ENCODE measurements at regions not wholly inside any gene's neighbourhood (a gene's known extent, or its start where the extent isn't known, plus 50 kb on each side); places are given as distances from the start of the nearest gene placed in this dataset.

- H2AFZ ChIP-seq (ENCODE audit: low read length), result no peak overlapping the region
Observed at GRCh38 chr6:74939151-74939708, 266.6 kb downstream of the COL12A1 start.

GRCh38 chr6:74937936-74938335, 267.9 kb downstream of the COL12A1 start:
- Histone ChIP-seq H3K4me1 (ENCODE audit: insufficient read depth, low read length) (peaks cover 7% of the 10 kb centered on the region; the same call in 1 of the 2 replicates), H3K4me2 (ENCODE audit: low read length) (no peak overlapping the region), H3K9ac (ENCODE audit: low read length) (no peak overlapping the region), H3K27me3 (ENCODE audit: low read length) (no peaks in the 10 kb centered on the region), H4K20me1 (ENCODE audit: low read length) (no peaks in the 10 kb centered on the region), H3F3A (ENCODE audit: low read length, unreplicated experiment) (no peaks in the 10 kb centered on the region), H3K27ac (ENCODE audit: low read length) (no peak overlapping the region), H3K79me2 (ENCODE audit: low read length) (no peaks in the 10 kb centered on the region), H3K9me3 (ENCODE audit: low read length) (no peaks in the 10 kb centered on the region), H2AFZ (ENCODE audit: low read length) (no peak overlapping the region), H3K4me3 (ENCODE audit: low read length) (no peak overlapping the region), H3K9me2 (replicated peaks; ENCODE audit: low read length) (no peaks in the 10 kb centered on the region), H3K36me3 (ENCODE audit: low read depth, low read length) (no peaks in the 10 kb centered on the region)
- ChIA-PET CTCF (no interaction called here), POLR2A (ENCODE audit: unreplicated experiment) (no interaction called here)
- intact Hi-C loops (cut with micrococcal nuclease), result no loop called here
- BruUV-seq (replicated peaks), result no TSS peak
- no peak for ATAC-seq
- no peak for DNase-seq
- TF ChIP-seq EZH2 (IDR thresholded peaks at IDR 0.05; ENCODE audit: low read length, unreplicated experiment) (no peak), EZH2phosphoT487 (IDR thresholded peaks at IDR 0.05; ENCODE audit: borderline replicate concordance, low read length) (no peak)

More at GRCh38 chr6:74939151-74939708, 266.6 kb downstream of the COL12A1 start:
- intact Hi-C loops (cut with micrococcal nuclease), result loop anchor here (1.0 kb wide), 1 partner anchor 265 kb away; no protein-coding TSS in a partner anchor
- Histone ChIP-seq H3K9me3 (ENCODE audit: low read length) (no peaks in the 10 kb centered on the region), H4K20me1 (ENCODE audit: low read length) (no peaks in the 10 kb centered on the region), H3K36me3 (ENCODE audit: low read depth, low read length) (no peaks in the 10 kb centered on the region), H3K27ac (ENCODE audit: low read length) (no peak overlapping the region), H3K79me2 (ENCODE audit: low read length) (no peaks in the 10 kb centered on the region), H3F3A (ENCODE audit: low read length, unreplicated experiment) (no peaks in the 10 kb centered on the region), H3K4me3 (ENCODE audit: low read length) (no peak overlapping the region), H3K9me2 (replicated peaks; ENCODE audit: low read length) (no peaks in the 10 kb centered on the region), H3K4me1 (ENCODE audit: insufficient read depth, low read length) (peaks cover 7% of the 10 kb centered on the region; the same call in 1 of the 2 replicates), H3K4me2 (ENCODE audit: low read length) (no peak overlapping the region), H3K27me3 (ENCODE audit: low read length) (no peaks in the 10 kb centered on the region), H3K9ac (ENCODE audit: low read length) (no peak overlapping the region)
- ChIA-PET POLR2A (ENCODE audit: unreplicated experiment) (no interaction called here), CTCF (no interaction called here)
- TF ChIP-seq EZH2phosphoT487 (IDR thresholded peaks at IDR 0.05; ENCODE audit: borderline replicate concordance, low read length), result no peak
- 0 out of 2 replicates have a peak, but pooled peaks have one; percentile 33 for TF ChIP-seq CTCF (conservative IDR thresholded peaks at IDR 0.05; ENCODE audit: low read depth, low read length)
- DNase-seq (peak; percentile 36), ATAC-seq (peak; percentile 50; the same call in 1 of the 2 replicates)
- BruUV-seq (replicated peaks), result no TSS peak

- no peak overlapping the region for H3K27ac ChIP-seq (ENCODE audit: low read length)
- H3K9me3 ChIP-seq (ENCODE audit: low read length), result no peaks in the 10 kb centered on the region
- no TSS peak for BruUV-seq (replicated peaks)
- 0 out of 2 replicates have a peak, but pooled peaks cover 1% of the 10 kb centered on the region for H3K4me1 ChIP-seq (ENCODE audit: insufficient read depth, low read length)
- no peak overlapping the region for H3K4me3 ChIP-seq (ENCODE audit: low read length)
- TF ChIP-seq CTCF (conservative IDR thresholded peaks at IDR 0.05; ENCODE audit: low read depth, low read length), result no peak
- no peak overlapping the region for H2AFZ ChIP-seq (ENCODE audit: low read length)
- ChIA-PET CTCF (interaction anchor here (0.6 to 1.0 kb wide), 2 partner anchors 267 to 1116 kb away, joined by 3 read pairs; no protein-coding TSS in a partner anchor), POLR2A (ENCODE audit: unreplicated experiment) (interaction anchor here (0.6 kb wide), 1 partner anchor 9 kb away, joined by 4 read pairs; no protein-coding TSS in a partner anchor)
- no peaks in the 10 kb centered on the region for H3K79me2 ChIP-seq (ENCODE audit: low read length)
- H4K20me1 ChIP-seq (ENCODE audit: low read length), result no peaks in the 10 kb centered on the region
- DNase-seq, result peak; percentile 13
- no peaks in the 10 kb centered on the region for H3K36me3 ChIP-seq (ENCODE audit: low read depth, low read length)
- H3K4me2 ChIP-seq (ENCODE audit: low read length), result no peak overlapping the region
- H3K9me2 ChIP-seq (replicated peaks; ENCODE audit: low read length), result no peaks in the 10 kb centered on the region
- no peaks in the 10 kb centered on the region for H3K27me3 ChIP-seq (ENCODE audit: low read length)
- no peak for ATAC-seq
- intact Hi-C loops (cut with micrococcal nuclease), result no loop called here
- H3F3A ChIP-seq (ENCODE audit: low read length, unreplicated experiment), result no peaks in the 10 kb centered on the region
- no peak overlapping the region for H3K9ac ChIP-seq (ENCODE audit: low read length)
Observed at GRCh38 chr6:74936886-74937285, 269.0 kb downstream of the COL12A1 start.
